ENCODE measurements at regions not wholly inside any gene's neighbourhood (a gene's known extent, or its start where the extent isn't known, plus 50 kb on each side); places are given as distances from the start of the nearest gene placed in this dataset.

GRCh38 chr9:16987026-16987425 is 116.6 kb upstream of the BNC2 start:
- H3K4me3 ChIP-seq (ENCODE audit: low read depth, low read length), result no peak overlapping the region
- H3K27me3 ChIP-seq (ENCODE audit: control insufficient read depth, insufficient read depth, low read length), result no peaks in the 10 kb centered on the region
- FAIRE-seq (peak; percentile 43), DNase-seq (ENCODE audit: low read depth) (peak; percentile 12)
- TF ChIP-seq, protein P1, sequence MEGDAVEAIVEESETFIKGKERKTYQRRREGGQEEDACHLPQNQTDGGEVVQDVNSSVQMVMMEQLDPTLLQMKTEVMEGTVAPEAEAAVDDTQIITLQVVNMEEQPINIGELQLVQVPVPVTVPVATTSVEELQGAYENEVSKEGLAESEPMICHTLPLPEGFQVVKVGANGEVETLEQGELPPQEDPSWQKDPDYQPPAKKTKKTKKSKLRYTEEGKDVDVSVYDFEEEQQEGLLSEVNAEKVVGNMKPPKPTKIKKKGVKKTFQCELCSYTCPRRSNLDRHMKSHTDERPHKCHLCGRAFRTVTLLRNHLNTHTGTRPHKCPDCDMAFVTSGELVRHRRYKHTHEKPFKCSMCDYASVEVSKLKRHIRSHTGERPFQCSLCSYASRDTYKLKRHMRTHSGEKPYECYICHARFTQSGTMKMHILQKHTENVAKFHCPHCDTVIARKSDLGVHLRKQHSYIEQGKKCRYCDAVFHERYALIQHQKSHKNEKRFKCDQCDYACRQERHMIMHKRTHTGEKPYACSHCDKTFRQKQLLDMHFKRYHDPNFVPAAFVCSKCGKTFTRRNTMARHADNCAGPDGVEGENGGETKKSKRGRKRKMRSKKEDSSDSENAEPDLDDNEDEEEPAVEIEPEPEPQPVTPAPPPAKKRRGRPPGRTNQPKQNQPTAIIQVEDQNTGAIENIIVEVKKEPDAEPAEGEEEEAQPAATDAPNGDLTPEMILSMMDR (IDR thresholded peaks at IDR 0.05; ENCODE audit: insufficient read depth, low read length, severe bottlenecking), result no peak
- no peaks in the 10 kb centered on the region for H3K36me3 ChIP-seq (ENCODE audit: control insufficient read depth, insufficient read depth, low read length)

DNA sequence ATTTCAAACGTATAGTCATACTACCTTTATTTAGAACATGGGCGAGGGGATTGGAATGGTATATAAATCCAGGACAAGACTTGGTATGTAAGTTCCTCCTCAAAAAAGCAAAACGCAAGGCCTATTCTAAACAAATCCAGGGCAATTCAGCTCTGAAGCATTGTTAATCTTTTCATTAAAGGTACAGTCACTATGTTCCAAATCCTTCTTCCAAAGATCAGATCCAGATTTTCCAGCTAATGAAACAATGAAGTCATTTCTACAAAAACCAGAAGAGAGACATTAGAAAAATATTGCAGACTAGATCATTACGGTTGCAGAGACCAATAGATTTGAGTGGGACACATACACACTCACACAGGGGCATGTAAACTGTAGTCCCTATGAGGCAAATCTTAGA is 116.1 kb upstream of the BNC2 start:
- DNase-seq (ENCODE audit: low read depth) (no peak), FAIRE-seq (no peak)
- TF ChIP-seq, protein P1 (IDR thresholded peaks at IDR 0.05; ENCODE audit: insufficient read depth, low read length, severe bottlenecking), result no peak
- Histone ChIP-seq H3K4me3 (ENCODE audit: low read depth, low read length) (no peak overlapping the region), H3K27me3 (ENCODE audit: control insufficient read depth, insufficient read depth, low read length) (no peaks in the 10 kb centered on the region), H3K36me3 (ENCODE audit: control insufficient read depth, insufficient read depth, low read length) (no peaks in the 10 kb centered on the region)

DNA sequence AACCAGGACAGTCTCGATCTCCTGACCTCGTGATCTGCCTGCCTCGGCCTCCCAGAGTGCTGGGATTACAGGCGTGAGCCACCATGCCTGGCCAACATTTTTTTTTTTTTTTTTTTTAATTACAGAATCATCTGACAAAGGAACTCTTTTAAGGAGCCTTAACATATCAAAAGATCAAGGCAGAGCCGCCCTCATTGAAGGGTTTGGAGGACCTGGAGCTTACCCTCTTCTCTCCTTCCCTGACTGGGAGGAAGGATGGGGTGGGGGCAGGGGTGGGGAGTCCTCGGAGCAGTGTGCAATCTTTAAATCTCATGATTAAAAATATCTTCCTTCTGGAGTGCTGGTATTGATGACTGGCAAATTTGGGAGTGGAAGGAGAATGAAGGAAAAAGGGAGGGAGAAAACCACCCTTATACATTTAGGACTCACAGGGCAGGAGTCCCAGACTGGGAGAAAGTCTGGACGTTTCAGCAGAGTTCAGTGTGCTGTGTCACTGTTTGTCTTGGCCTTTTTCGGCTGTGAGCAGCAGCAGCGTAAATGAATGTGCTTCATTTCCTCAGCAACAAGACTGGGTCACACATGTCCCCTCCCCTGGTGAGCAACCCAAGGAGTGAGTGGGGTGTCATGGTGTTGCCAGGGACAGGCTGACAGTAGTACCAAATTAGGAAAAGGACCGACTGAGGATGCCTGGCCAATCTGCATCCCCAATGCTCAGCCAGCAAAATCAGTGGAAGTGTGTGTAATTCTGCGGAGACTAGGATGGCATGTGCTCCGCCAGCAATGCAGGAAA is 115.3 kb upstream of the BNC2 start:
- FAIRE-seq (no peak), DNase-seq (ENCODE audit: low read depth) (no peak)
- TF ChIP-seq, protein P1 (IDR thresholded peaks at IDR 0.05; ENCODE audit: insufficient read depth, low read length, severe bottlenecking), result no peak

GRCh38 chr9:16982780-16983310 is 112.4 kb upstream of the BNC2 start:
- FAIRE-seq (no peak), DNase-seq (ENCODE audit: low read depth) (no peak)
- TF ChIP-seq, protein P1 (IDR thresholded peaks at IDR 0.05; ENCODE audit: insufficient read depth, low read length, severe bottlenecking), result no peak
- Histone ChIP-seq H3K36me3 (ENCODE audit: control insufficient read depth, insufficient read depth, low read length) (no peaks in the 10 kb centered on the region), H3K4me3 (ENCODE audit: low read depth, low read length) (no peak overlapping the region), H3K27me3 (ENCODE audit: control insufficient read depth, insufficient read depth, low read length) (no peaks in the 10 kb centered on the region)

More for the DNA sequence above, 115.3 kb upstream of the BNC2 start:
- no peaks in the 10 kb centered on the region for H3K27me3 ChIP-seq (ENCODE audit: control insufficient read depth, insufficient read depth, low read length)
- H3K36me3 ChIP-seq (ENCODE audit: control insufficient read depth, insufficient read depth, low read length), result no peaks in the 10 kb centered on the region
- no peak overlapping the region for H3K4me3 ChIP-seq (ENCODE audit: low read depth, low read length)

GRCh38 chr9:16976427-16976826 is 106.0 kb upstream of the BNC2 start:
- H3K27me3 ChIP-seq (ENCODE audit: control insufficient read depth, insufficient read depth, low read length), result no peaks in the 10 kb centered on the region
- FAIRE-seq (no peak), DNase-seq (ENCODE audit: low read depth) (no peak)
- H3K36me3 ChIP-seq (ENCODE audit: control insufficient read depth, insufficient read depth, low read length), result no peaks in the 10 kb centered on the region
- no peak overlapping the region for H3K4me3 ChIP-seq (ENCODE audit: low read depth, low read length)
- TF ChIP-seq, protein P1 (IDR thresholded peaks at IDR 0.05; ENCODE audit: insufficient read depth, low read length, severe bottlenecking), result no peak

All from bronchial epithelial cell (primary cell).